Stimulated activated CD4-positive, alpha-beta T cell treated with anti-CD3 and anti-CD28 coated beads, Interleukin-15, amount 100 ng/mL, for 48 hours (primary cell): ENCODE measurements at regions not wholly inside any gene's neighbourhood (a gene's known extent, or its start where the extent isn't known, plus 50 kb on each side); places are given as distances from the start of the nearest gene placed in this dataset.

Experiments used
- DNase-seq, 2 donors: peaks; one replicate each; pipeline ENCODE4 v3.0.0-alpha.2; 2020; ENCODE audit warnings: low read depth in 2 of 2

DNA sequence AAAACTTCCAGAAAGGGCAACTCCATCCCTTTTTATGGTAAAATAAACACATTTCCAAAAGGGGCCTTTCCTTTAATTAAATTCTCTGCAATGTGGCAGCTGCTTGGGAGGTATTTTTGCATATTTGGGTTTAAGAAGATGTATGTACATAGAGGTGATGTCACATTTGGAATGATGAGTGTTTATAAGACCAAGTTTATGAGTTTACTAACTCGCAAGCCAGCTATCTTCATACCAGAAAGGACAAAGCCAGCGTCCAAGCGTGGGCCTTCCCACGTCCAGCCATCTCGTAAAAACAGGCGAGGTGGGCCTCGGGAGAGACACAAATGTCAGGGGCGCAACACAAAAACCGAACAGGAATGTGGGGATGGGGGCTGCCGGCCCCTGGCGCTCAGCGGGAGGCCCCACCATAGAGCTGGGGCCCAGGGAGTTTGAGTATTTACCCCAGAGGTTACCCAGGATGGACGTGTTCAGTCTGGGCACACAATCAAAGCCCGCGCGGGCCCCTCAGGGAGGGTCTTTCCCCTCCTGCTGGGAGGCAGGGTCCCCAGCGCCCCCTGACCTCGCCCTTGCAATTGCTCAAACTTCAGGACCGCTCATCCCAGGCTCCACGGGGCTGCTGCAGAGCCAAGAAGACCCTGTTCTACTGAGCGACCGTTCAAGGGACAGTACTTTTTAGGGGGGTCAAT is 137.3 kb downstream of the TWIST2 start:
- no peak for DNase-seq

DNA sequence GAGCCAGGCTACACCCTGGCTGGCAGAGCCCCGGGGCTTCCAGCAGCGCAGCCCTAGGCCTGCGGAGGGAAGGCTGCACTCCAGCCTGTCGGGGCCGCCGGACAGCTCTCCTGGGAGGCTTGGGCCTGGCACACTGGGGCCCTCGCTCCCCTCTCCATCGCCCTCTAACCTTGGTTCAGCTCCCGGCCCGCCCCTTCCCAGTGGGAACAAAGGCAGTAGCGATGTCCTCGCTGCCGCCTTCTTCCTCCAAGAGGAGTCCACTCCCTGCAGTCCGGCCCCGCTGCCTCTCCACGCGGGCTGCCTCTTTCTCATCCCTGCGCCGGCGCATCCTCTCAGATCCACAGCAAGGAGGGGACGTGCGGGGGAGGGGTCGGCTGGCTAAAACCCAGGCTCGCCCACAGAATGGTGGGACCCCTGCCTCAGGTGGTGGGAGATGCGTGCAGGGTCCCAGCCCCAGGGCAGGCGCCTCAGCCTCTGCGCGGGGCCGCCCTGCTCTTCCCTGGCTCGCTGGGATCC is 138.1 kb downstream of the TWIST2 start:
- DNase-seq: no peak

DNA sequence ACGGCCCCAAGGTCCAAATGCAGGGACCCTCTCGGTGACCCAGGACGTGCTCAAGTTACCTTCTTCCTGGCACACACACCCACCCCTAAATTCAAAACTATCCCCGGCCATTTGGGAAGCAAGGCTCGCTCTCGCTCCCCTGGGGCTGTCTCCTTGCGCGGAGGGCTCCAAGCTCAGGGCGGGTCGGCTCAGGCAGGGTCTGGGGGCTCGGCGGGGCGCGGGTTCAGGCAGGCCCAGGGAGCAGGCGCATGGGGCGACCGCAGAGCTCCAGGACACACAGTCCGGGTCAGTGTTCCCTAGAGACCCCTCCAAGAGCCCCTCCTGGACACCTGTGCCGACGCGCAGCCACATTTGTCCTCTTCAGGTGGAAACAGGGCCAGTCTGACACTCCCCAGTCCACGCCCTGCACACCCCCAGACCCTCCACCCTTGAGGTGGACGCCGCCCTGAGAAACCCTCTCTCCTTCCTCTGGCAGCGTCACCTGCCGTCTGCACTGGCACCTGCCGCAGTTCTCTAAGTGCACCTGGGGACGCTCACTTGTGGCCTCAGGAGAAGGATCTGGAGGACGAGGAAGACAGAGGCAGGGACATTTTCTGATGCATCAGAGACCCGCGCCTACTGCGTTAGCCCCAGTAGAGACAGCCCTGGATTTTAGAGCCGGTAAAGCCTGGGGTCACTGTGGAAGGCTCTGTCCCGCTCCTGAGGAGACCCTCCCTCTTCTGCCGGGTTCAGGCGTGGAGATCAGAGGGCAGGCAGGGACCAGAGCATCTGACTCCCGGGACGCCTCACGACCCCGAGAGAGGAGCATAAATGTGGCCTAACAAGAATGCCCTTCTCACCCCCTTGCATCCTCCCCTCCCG is 138.8 kb downstream of the TWIST2 start:
- no peak for DNase-seq

DNA sequence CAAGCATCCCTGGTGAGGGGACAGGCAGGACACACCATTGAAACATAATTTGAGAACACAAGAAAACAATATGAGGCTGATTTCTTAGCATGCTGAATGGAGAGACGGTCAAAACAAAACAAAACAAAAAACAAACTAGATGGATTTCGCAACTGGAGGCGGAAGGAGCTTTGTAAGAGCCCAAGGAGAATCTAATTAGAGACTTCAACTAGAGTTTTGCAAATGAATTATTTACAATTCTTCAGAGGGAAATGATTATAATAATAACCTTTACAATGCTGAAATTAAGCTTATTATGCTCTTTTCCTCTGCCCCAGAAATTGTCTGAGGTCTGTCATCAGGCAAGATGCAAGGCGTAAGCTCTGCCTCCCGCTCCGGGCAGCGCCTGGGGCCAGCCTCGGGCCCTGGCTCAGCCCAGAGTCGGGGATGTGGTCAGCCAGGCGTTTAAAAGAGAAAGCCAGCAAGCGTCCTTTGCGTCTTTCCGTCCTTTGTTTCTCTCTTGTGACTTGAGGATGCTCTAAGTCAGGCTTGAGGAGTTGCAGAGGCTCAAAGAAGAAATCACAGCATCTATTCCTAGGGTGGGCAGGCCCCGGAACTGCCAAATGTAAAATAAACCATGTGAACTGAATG is 139.6 kb downstream of the TWIST2 start:
- DNase-seq: no peak

DNA sequence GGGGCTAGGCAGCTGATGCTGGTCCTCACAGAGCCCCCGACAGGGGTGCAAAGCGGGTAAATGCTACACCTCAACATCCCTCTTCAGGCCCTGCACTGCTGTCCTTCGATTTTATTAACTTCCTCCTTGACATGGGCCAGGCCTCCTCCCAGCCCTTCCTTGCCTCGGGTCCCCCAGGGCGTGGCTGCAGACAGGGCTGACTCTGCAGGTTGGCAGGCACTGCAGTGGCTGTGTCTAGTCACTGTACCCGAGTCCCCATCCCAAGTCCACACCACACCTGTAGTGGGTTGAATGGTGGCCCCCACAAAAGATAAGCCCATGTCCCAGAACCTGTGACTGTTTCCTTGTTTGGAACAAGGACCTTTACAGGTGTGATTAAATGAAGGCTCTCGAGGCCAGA is 140.2 kb downstream of the TWIST2 start:
- DNase-seq: no peak

DNA sequence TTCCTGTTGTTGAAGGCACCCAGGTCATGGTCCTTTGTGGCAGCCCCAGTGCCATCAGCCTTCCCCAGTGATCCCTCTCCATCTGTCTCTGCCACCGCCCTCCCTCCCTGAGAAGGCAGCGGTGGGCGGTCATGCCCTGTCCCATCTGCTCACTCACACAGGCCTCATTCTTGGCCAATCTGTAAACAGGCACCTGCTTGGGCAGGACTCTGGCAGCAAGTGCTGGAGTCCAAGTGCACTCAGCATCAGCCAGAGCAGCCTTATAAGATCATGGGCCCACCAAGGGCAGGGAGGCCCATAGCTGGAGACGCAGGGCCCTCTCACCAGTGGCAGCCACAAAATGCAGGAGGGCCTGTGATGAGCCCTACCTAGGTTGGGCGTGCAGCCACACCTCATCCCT is 140.9 kb downstream of the TWIST2 start:
- no peak for DNase-seq

DNA sequence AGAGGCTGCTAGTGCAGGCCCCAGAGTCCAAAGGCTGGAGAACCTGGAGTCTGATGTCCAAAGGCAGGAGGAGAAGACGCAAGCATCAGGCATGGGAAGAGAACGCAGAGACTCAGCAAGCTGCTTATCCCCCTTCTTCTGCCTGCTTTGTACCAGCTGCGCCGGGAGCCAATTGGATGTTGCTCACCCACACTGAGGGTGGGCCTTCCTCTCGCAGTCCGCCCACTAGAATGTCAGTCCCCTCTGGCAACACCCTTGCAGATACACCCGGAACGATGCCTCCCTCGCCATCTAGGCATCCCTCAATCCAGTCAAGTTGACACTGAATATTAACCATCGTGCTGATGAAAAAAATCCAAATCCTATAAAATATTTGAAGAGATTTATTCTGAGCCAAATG is 141.6 kb downstream of the TWIST2 start:
- DNase-seq: no peak

DNA sequence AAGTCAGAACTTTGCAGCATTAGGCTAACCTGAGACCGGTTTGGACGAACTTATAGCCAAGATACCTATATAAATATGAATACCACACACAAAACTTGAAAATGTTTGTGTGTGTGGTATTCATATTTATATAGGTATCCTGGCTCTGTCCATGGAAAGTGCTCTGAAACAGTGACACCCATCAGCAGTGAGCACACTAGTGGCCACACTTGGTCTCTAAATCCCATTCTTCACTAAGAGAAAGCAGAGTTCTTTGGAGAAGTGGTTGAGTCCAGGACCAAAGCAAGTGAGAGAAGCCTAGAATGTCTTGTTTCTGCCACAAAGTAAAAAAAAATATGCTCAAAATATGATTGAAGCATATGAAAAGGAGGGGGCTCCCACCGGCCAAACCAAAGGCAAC is 146.5 kb downstream of the TWIST2 start:
- no peak for DNase-seq

DNA sequence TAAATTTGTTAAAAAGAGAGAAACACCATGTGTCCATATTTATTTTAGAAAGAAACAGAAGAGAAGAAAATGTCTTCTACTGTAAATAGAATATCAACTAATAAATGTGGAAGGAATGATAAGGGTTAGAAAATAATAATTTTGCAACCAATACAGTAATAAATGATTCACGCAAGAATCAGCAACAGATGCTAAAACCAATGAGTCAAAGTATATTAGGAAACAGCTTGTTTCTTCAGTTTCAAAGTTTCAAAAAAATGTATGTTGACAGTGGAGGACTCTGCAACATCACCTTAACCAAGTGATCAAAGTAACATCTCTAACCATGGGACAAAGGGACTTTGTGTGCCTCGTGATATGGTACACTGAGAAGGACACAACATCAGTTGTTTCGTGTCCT is 147.0 kb downstream of the TWIST2 start:
- no peak for DNase-seq

DNA sequence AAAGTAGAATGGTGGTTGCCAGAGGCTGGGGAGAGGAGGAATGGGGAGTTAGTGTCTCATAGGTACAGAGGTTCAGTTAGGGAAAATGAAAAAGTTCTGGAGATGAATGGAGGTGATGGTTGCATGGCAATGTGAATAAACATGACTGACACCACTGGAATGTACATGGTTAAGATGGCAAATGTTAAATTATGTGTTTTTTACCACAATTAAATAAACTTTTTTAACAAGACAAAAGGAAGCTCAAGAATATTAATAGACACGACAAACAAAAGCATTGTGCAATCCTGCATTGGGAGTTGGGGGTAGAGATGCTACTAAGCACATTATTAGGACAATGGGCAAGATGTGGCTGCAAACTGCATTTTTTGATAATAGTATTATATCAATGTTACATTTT is 147.7 kb downstream of the TWIST2 start:
- DNase-seq: no peak

DNA sequence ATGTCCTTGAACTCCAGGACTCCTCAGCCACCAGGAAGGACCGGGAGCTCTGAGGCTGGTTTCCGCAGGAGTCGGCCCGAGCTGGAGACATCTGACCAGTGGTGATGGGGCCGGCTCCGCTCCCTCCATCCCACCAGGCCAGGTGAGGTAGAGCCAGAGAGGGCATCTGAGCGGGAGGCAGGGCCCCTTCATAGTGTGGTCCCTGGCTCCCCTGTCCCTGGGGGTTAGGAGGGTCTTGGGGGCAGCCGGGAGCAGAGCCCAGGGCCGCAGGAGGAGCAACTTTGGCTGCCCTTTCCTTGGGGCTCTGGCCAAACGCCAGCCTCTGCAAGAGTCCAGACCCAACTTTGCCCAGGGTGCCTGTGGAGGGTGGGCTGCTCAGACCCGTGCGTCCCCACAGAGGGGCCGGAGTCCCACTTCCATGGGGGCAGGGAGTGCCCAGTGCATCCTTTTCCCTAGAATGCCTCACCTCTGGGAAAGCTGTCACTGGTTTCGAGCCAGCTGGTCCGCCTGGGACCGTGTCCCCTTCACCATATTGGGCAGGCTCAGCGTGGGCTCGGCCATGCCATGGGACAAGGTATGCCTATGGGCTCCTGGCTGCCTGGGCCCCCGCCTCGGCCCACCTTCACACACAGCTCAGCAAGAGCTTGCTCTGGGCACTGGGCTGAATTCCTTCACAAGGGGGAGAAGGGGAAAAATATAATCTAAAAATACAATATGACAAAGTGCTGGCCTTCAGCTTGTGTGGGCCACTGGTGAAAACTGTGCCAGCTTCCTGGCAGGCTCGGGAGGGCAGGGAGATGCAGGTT is 148.6 kb downstream of the TWIST2 start:
- DNase-seq: no peak

DNA sequence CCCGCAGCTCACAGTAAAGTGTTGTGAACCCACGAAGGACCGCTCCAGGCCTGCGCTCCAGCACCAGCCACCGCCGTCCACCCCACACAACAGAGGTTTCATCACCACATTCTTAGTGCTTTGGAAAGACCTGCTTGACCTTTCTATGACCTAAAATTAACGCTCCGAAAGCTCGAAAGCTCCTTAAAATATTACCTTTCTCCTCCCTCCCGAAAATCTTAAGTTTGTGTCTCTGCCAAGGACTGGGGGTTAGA is 149.2 kb downstream of the TWIST2 start:
- DNase-seq: no peak

DNA sequence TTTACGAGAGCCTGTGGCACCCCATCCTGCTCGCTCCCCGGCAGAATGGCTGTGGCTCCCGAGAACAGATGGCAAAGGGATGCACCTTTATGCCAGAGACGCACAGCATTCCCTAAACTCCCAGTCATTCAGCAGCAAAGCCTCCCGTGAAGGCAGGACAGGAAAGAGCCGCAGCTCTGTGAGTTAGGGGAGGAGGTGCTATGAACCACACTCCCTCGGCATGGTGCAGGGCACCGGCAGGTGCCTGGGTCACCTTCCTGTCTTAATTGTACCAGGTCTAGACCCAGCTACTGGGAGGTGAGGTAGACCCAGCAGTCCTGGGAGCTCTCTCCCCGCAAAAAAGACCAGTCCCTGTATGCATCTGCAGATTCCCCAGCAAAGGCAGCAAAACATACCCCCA is 149.8 kb downstream of the TWIST2 start:
- DNase-seq: no peak
